ENCODE measurements at regions not wholly inside any gene's neighbourhood (a gene's known extent, or its start where the extent isn't known, plus 50 kb on each side); places are given as distances from the start of the nearest gene placed in this dataset.

GRCh38 chr22:48238966-48239365 lies 1476.5 kb downstream of the TBC1D22A start:
- TF ChIP-seq CTCF (IDR thresholded peaks at IDR 0.05) (no peak), EP300 (IDR thresholded peaks at IDR 0.05) (no peak), POLR2A (IDR thresholded peaks at IDR 0.05) (no peak)
